HL-60 (cell line): ENCODE measurements at regions not wholly inside any gene's neighbourhood (a gene's known extent, or its start where the extent isn't known, plus 50 kb on each side); places are given as distances from the start of the nearest gene placed in this dataset.

Experiments
- GABPA ChIP-seq: IDR thresholded peaks from 2 replicates; pipeline ENCODE4 v1.6.1; 2012; ENCODE audit warnings: low read depth
- POLR2AphosphoS5 ChIP-seq: IDR thresholded peaks from 2 replicates; pipeline ENCODE4 v1.6.1; 2012; ENCODE audit warnings: low read depth
- SPI1 ChIP-seq: IDR thresholded peaks from 2 replicates; pipeline ENCODE4 v1.6.1; 2012; ENCODE audit warnings: low read depth, mild to moderate bottlenecking, borderline replicate concordance
- TF ChIP-seq, protein P1 (sequence below): IDR thresholded peaks from one replicate; pipeline ENCODE4 v1.5.1; 2011; ENCODE audit warnings: low read length, control low read depth, inconsistent platforms; ENCODE audit not compliant: insufficient read depth
- TF ChIP-seq, protein P2 (sequence below): IDR thresholded peaks from 2 replicates; pipeline ENCODE4 v1.6.1; 2012; ENCODE audit warnings: low read depth; ENCODE audit not compliant: insufficient replicate concordance

DNA sequence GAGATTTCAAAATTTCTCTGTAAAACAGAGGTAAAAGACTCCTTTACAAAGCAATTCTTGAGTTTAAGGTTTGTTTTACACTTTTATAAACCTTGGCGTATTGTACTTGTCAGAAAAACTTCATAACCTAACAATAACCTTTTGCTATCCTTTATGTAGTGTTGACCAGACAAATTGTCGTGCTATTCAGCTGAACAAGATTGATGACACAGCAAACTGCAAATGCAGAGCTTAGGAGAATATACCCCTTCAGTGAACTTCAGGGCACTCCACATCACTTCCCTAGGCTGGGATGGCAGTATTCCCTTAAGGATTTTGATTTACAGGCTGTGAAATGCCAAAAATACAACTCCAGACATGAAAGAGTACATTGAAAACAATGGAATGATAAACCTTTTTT is 89.2 kb upstream of the CDH18 start:
- TF ChIP-seq, protein P1, sequence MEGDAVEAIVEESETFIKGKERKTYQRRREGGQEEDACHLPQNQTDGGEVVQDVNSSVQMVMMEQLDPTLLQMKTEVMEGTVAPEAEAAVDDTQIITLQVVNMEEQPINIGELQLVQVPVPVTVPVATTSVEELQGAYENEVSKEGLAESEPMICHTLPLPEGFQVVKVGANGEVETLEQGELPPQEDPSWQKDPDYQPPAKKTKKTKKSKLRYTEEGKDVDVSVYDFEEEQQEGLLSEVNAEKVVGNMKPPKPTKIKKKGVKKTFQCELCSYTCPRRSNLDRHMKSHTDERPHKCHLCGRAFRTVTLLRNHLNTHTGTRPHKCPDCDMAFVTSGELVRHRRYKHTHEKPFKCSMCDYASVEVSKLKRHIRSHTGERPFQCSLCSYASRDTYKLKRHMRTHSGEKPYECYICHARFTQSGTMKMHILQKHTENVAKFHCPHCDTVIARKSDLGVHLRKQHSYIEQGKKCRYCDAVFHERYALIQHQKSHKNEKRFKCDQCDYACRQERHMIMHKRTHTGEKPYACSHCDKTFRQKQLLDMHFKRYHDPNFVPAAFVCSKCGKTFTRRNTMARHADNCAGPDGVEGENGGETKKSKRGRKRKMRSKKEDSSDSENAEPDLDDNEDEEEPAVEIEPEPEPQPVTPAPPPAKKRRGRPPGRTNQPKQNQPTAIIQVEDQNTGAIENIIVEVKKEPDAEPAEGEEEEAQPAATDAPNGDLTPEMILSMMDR, result no peak
- TF ChIP-seq, protein P2, sequence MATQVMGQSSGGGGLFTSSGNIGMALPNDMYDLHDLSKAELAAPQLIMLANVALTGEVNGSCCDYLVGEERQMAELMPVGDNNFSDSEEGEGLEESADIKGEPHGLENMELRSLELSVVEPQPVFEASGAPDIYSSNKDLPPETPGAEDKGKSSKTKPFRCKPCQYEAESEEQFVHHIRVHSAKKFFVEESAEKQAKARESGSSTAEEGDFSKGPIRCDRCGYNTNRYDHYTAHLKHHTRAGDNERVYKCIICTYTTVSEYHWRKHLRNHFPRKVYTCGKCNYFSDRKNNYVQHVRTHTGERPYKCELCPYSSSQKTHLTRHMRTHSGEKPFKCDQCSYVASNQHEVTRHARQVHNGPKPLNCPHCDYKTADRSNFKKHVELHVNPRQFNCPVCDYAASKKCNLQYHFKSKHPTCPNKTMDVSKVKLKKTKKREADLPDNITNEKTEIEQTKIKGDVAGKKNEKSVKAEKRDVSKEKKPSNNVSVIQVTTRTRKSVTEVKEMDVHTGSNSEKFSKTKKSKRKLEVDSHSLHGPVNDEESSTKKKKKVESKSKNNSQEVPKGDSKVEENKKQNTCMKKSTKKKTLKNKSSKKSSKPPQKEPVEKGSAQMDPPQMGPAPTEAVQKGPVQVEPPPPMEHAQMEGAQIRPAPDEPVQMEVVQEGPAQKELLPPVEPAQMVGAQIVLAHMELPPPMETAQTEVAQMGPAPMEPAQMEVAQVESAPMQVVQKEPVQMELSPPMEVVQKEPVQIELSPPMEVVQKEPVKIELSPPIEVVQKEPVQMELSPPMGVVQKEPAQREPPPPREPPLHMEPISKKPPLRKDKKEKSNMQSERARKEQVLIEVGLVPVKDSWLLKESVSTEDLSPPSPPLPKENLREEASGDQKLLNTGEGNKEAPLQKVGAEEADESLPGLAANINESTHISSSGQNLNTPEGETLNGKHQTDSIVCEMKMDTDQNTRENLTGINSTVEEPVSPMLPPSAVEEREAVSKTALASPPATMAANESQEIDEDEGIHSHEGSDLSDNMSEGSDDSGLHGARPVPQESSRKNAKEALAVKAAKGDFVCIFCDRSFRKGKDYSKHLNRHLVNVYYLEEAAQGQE, result no peak
- TF ChIP-seq POLR2AphosphoS5, result no peak
- TF ChIP-seq GABPA, result no peak
- TF ChIP-seq SPI1, result no peak
